GM19395 (cell line): ENCODE measurements at regions not wholly inside any gene's neighbourhood (a gene's known extent, or its start where the extent isn't known, plus 50 kb on each side); places are given as distances from the start of the nearest gene placed in this dataset.

ENCODE experiments used
- ATAC-seq: cut with Tn5 transposase; IDR thresholded peaks from one replicate; pipeline ENCODE4 v1.9.1; 2021; ENCODE audit warnings: mild to moderate bottlenecking, moderate library complexity; ENCODE audit not compliant: unreplicated experiment

- ATAC-seq, result no peak
Measured at GRCh38 chr15:35596285-35596684, 50.3 kb upstream of the DPH6 start.

- no peak for ATAC-seq
Measured at GRCh38 chr15:35602836-35603235, 56.9 kb upstream of the DPH6 start.

GRCh38 chr15:35603301-35603700, 57.3 kb upstream of the DPH6 start:
- peak; percentile 56 for ATAC-seq

DNA sequence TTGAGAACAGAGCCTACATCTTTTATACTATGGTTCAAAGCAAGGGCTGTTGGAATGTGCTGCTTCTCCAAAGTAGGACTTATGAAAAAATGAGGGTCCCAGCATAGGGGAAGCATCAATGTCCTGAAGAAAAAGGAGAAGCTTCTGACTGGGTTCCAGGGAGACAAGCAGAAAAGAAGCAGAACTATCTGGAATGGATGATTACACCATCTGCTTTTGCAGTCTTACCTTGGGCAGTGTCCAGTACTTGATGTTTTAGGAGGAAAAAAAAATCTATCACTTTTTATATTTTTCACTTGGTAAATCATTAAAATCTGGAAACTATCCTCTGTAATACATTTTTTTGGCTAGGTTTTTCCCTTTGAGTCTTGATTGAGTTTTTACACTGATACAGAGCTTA, 57.9 kb upstream of the DPH6 start:
- ATAC-seq, result no peak

DNA sequence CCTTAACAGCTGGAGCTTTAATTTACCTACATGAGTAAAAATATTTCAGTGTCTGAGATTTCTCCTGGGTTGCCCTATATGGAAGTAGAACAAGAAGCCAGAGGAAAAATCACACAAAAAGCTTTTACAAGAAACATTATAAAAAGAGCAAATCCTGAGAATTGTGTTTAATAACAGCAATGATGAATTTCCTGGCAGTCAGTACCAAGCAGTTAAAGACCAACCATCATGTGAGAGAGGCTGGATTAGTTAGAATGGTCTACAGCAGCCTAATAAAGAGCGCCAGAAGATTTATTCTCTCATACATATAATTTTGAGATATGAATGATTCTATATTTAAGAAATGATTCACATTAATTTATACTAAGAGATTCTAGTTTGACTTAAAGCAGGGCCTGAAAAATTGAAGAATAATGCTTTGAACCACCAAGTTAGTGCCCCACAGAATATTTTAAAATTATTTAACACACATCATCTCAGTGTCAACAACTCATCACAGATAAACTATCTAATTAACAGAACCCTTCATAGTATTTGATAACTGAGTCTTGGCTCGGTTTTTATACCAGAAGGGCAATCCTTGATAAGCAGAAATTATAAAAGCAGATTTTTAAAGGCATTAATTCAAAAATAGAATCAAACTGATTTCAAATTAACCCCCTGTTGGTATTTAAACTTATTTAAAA, 59.9 kb upstream of the DPH6 start:
- ATAC-seq, result no peak

DNA sequence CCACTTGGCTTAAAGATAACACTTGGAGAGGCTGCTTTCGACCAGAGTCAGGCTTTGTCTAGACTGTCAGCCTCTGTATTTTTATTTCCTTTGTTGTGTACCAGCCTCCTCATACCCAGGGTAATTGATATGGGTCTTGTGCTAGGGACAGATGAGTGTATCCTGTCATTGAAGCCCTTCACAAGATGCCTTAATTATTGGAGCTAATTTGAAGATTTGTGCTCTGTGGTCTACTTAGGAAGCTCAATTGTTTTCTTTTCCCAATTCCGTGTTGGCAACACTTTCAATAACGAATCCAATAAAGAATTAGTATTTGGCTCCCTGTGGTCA, 60.5 kb upstream of the DPH6 start:
- no peak for ATAC-seq

DNA sequence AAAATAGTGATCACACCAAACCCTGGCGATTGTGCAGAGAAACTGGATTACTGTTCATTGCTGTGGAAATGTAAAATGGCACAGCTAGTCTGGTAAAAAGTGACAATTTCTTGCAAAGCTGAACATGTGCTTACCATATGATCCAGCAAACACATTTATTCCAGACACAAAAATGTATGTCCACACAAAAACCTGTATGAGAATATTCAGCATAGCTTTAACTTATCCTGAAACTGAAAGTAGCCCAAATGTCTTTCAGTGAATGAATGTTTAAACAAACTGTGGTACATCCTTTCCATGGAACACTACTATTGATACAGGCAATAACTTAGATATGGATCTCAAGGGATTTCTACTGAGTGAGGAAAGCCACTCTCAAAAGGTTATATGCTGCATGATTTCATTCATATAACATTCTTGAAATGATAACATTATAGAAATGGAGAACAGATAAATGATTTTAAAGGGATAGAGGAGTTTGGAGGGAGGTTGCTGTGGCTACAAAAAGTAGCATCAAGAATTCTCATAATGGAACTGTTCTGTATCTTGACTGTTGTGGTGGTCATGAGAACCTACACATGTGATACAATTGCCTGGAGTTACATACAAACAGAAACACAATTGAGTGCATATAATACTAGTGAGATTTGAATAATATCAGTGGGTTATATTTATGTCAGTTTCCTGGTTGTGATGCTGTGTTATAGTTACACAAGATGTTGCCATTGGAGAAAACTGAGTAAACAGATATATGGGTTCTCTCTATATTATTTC, 70.7 kb upstream of the DPH6 start:
- ATAC-seq, result no peak

GRCh38 chr15:35618260-35619188, 72.6 kb upstream of the DPH6 start:
- no peak for ATAC-seq

DNA sequence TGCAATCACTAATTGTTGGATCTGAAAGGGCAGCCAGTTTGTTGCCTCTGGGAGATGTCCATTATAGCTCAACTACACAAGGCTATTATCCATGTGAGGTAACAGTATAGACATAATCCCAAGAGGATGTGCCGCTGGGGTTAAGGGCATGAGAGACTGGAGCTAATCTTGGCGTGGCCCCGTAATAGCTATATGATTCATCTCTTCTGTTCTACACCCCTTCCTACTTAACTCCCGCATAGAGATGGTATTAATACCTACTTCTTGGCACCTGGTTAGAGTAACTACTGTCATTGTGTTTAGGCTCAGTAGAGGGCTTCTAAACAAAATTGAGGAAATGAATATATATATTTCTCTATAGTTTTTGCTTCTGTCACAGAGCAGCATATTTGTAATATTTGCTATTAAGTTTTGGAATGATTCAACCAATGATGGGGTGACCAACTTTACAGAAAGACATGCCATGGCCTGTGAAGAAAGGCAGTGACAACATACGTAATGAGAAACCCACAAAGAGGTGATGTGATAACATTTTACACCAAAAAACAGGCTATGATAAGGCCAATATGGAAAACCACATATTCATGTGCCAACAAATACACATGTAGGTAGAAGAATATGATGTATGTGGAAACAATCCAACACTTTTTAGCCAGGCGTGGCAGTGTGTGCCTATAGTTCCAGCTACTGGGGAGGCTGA, 76.8 kb upstream of the DPH6 start:
- ATAC-seq, result no peak

- ATAC-seq, result no peak
Measured at GRCh38 chr15:35624881-35625280, 78.9 kb upstream of the DPH6 start.

- ATAC-seq, result no peak
Measured at GRCh38 chr15:35626571-35627318, 80.8 kb upstream of the DPH6 start.

DNA sequence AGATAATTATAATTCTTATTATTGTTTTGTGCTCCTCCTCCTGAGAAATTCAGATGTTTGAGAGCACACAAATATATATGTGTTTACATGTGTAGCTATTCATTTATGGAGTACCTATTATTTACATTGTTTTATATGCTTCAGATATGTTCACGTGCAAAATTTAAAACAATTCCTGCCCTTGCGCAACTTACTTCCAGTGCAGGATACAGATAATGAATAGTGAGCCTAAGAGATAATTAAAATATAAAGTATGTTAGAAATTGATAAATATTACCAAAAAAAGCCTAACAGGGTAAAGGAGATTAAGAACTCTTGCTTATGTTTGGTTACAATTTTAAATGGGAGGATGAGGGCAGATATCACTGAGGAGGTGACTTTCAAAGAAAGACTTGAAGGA, 81.7 kb upstream of the DPH6 start:
- no peak for ATAC-seq

DNA sequence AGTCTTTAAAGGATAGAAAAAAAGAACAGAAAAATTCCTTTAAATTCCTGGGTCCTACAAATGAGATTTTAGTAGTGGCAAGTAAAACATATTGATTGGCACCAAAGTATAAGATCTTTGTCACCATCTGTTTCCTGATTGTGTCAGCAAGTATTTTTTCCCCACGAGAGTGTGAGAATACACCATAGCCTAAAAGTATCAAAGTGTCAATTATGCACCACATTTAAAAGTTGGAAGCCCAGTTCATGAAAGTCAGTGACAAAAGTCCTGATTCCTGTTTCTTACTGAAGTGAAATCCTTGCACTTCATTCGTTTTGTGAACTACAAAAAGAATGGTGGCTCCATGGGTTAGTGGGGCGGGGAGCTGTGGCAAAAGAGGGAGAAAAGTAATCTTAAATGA, 83.8 kb upstream of the DPH6 start:
- no peak for ATAC-seq

DNA sequence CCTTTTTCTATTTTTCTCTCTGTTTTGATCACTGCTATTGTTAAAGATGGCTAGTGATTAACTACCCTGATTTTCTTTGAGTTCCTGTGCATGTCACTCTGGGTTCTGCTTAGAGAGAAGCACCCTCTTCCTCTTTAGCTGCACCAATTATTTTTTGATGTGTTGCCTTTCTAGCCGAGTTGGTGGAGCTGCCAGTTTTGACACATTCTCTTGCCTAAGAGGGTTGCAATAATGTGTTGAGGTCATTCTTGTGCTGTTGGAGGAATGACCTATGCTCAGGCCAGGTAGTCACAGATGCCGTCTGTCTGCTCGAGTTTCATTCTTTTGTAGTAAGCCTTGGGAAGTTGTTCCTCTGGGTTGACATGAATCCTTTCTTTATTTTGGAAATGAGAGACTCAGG, 84.6 kb upstream of the DPH6 start:
- ATAC-seq, result no peak

DNA sequence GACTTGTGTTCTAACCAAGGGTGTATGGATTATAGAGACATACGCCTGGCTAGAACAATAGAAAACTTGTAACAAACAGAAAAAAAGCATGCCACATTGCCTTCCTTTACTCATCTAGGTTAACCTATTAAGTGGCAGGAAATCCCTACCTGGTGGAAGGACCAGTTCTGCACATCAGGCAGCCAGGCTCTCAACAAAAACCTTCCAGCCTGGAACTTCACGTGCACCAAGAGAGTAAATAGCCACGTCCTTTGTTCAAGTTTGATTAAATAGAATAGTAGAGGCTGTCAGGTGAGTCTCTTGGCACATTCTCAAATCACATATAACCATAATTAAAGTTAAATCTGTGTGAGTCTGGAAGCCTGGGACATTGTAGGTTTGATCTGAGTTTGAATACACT, 85.0 kb upstream of the DPH6 start:
- no peak for ATAC-seq

- no peak for ATAC-seq
Measured at GRCh38 chr15:35633677-35634076, 87.7 kb upstream of the DPH6 start.

DNA sequence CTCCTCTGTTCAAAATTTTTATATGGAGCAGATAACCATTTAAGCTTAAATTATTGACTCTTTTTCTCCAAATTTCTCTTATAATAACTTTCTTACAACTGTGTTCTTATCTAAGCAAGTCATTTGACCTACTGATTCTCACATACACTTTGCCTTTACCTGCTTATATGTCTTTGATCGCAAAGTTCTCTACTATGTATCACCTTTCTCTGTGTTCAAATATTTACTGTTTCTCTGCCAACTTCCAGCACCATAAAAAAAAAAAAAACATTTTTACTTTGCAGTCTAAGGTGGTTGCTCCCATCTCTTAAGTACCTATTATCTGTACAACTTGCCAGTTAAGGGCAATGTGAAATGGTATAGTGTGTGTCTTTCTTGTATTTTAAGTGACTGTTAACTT, 100.8 kb upstream of the DPH6 start:
- no peak for ATAC-seq

DNA sequence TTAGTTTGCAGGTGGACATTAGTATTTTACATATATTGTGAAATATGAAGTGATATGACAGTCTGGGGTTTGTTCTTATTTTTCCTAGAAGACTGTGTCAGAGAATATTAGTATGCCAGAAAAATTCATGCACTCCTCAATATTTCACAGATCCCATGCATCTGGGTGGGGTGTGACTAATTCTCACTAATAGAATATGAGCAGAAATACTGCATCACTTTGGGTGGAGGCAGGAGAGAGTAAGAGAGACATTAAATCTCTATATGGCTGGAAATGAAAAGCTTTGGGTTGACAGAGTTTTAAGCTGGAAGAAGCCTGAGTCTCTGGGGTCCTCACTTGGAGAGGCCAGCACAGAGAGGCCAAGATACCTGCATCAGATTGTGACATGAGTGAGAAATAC, 101.3 kb upstream of the DPH6 start:
- ATAC-seq, result no peak

DNA sequence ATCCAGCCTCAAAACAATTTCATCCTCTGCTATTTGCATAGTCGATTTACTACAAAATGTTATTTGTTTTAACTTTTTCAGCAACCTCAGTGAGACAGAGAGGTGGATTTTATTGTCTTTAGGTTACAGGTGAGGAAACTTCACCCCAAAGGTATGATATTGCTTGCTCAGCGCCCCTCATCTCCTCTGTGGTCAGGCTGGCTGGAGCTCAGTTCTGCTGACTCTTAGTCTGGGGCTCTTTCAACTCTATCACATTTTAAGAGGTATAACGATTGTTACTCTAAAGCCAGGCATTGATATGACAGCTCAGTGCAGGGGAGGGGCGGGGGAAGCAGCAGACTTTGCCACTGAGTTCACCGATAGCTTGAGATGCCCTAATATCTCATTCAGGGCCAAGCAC, 103.0 kb upstream of the DPH6 start:
- ATAC-seq, result no peak

DNA sequence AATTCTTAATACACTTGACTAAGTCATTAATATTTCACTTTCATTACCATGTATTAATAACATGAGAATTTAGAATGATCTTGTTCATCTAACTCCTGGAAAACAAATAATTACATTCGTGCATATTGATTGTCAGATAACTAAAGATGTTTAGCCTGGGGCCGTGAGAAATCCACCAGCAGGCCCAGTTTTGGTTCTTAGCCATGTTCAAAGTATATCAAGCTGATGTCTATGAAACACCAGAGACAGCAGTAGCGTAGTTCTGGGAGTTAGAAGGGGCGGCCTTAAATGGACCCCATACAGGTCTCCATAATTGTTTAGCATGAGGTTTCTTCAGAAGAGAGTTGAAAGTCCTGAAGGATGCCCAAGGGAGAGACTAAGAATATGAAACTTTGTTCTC, 103.6 kb upstream of the DPH6 start:
- no peak for ATAC-seq
